GM18861 (cell line): ENCODE measurements at regions not wholly inside any gene's neighbourhood (a gene's known extent, or its start where the extent isn't known, plus 50 kb on each side); places are given as distances from the start of the nearest gene placed in this dataset.

Experiments used
- ATAC-seq: cut with Tn5 transposase; IDR thresholded peaks from one replicate; pipeline ENCODE4 v1.9.1; 2021; ENCODE audit not compliant: unreplicated experiment

- ATAC-seq = no peak
Measured at GRCh38 chr5:162323466-162323865, 255.9 kb downstream of the GABRG2 start.

- ATAC-seq = no peak
Measured at GRCh38 chr5:162324328-162324727, 256.8 kb downstream of the GABRG2 start.

- ATAC-seq = no peak
Measured at GRCh38 chr5:162325143-162325727, 257.7 kb downstream of the GABRG2 start.

- ATAC-seq = no peak
Measured at GRCh38 chr5:162334944-162335343, 267.4 kb downstream of the GABRG2 start.

GRCh38 chr5:162360373-162360931 is 292.9 kb downstream of the GABRG2 start:
- ATAC-seq = no peak

- no peak for ATAC-seq
Measured at GRCh38 chr5:162372256-162372655, 304.7 kb downstream of the GABRG2 start.

GRCh38 chr5:162377895-162378294 is 310.3 kb downstream of the GABRG2 start:
- no peak for ATAC-seq

- no peak for ATAC-seq
Measured at GRCh38 chr5:162382839-162383238, 315.3 kb downstream of the GABRG2 start.

- ATAC-seq = no peak
Measured at GRCh38 chr5:162384225-162384624, 316.7 kb downstream of the GABRG2 start.

- no peak for ATAC-seq
Measured at GRCh38 chr5:162391833-162392232, 324.3 kb downstream of the GABRG2 start.

GRCh38 chr5:162392336-162392735 is 324.8 kb downstream of the GABRG2 start:
- no peak for ATAC-seq

- ATAC-seq = no peak
Measured at GRCh38 chr5:162393534-162393933, 326.0 kb downstream of the GABRG2 start.

- ATAC-seq = no peak
Measured at GRCh38 chr5:162407614-162408013, 340.0 kb downstream of the GABRG2 start.

GRCh38 chr5:162410365-162410764 is 342.8 kb downstream of the GABRG2 start:
- ATAC-seq = no peak

- no peak for ATAC-seq
Measured at GRCh38 chr5:162429142-162429541, 361.6 kb downstream of the GABRG2 start.

GRCh38 chr5:162434281-162434680 is 366.7 kb downstream of the GABRG2 start:
- no peak for ATAC-seq

GRCh38 chr5:162436055-162436454 is 368.5 kb downstream of the GABRG2 start:
- no peak for ATAC-seq

- ATAC-seq = no peak
Measured at GRCh38 chr5:162444129-162444762, 376.7 kb downstream of the GABRG2 start.

GRCh38 chr5:162456086-162456485 is 388.5 kb downstream of the GABRG2 start:
- no peak for ATAC-seq

GRCh38 chr5:162466011-162466410 is 398.4 kb downstream of the GABRG2 start:
- ATAC-seq = no peak

GRCh38 chr5:162473041-162473714 is 405.6 kb downstream of the GABRG2 start:
- no peak for ATAC-seq

GRCh38 chr5:162474239-162474638 is 406.7 kb downstream of the GABRG2 start:
- ATAC-seq = peak; percentile 63
